Liver (tissue), 8 donors: ENCODE measurements at regions not wholly inside any gene's neighbourhood (a gene's known extent, or its start where the extent isn't known, plus 50 kb on each side); places are given as distances from the start of the nearest gene placed in this dataset.

ENCODE experiments used
- DNase-seq: peaks from one replicate; pipeline ENCODE4 v3.0.0-alpha.2; 2017; ENCODE audit warnings: low spot score
- H3K27ac ChIP-seq, 2 donors: one replicate each; pipeline ENCODE4 v1.7.0; 2013; ENCODE audit warnings: inconsistent platforms in 2 of 2, low read length in 2 of 2, control low read depth in 1 of 2, low read depth in 1 of 2, mild to moderate bottlenecking in 1 of 2
- H3K27me3 ChIP-seq, 4 donors: one replicate each; pipeline versions ENCODE4 v1.6.1 to v1.7.0; 2013; ENCODE audit warnings: low read length in 3 of 4, inconsistent platforms in 1 of 4, mild to moderate bottlenecking in 1 of 4, moderate library complexity in 1 of 4; ENCODE audit not compliant: control insufficient read depth in 4 of 4, insufficient read depth in 4 of 4
- H3K36me3 ChIP-seq, 4 donors: one replicate each; pipeline versions ENCODE4 v1.6.1 to v1.7.0; 2013; ENCODE audit warnings: low read length in 3 of 4, mild to moderate bottlenecking in 3 of 4, low read depth in 1 of 4, moderate library complexity in 1 of 4; ENCODE audit not compliant: control insufficient read depth in 4 of 4, insufficient read depth in 3 of 4
- H3K4me1 ChIP-seq, 4 donors: one replicate each; pipeline versions ENCODE4 v1.6.1 to v1.7.0; 2013; ENCODE audit warnings: low read length in 3 of 4, mild to moderate bottlenecking in 3 of 4, moderate library complexity in 1 of 4; ENCODE audit not compliant: control insufficient read depth in 4 of 4, insufficient read depth in 4 of 4
- H3K4me3 ChIP-seq, 3 donors: one replicate each; pipeline versions ENCODE4 v1.6.1 to v1.7.0; 2013; ENCODE audit warnings: low read length in 3 of 3, control low read depth in 1 of 3, low read depth in 1 of 3, mild to moderate bottlenecking in 1 of 3
- H3K9ac ChIP-seq, 2 donors: one replicate each; pipeline ENCODE4 v1.7.0; 2013; ENCODE audit warnings: low read length in 2 of 2, mild to moderate bottlenecking in 2 of 2, moderate library complexity in 2 of 2, control low read depth in 1 of 2, low read depth in 1 of 2
- H3K9me3 ChIP-seq, 4 donors: one replicate each; pipeline versions ENCODE4 v1.6.1 to v1.7.0; 2013; ENCODE audit warnings: low read length in 3 of 4; ENCODE audit not compliant: control insufficient read depth in 4 of 4
- EGR1 ChIP-seq, 2 donors: IDR thresholded peaks; 2 replicates each; pipeline ENCODE4 v1.6.1; 2016 to 2018; ENCODE audit warnings: antibody characterized with exemption in 2 of 2, low read depth in 2 of 2
- FOXA1 ChIP-seq: IDR thresholded peaks from 2 replicates; pipeline ENCODE4 v1.6.1; 2016; ENCODE audit warnings: antibody characterized with exemption
- FOXA2 ChIP-seq: IDR thresholded peaks from 2 replicates; pipeline ENCODE4 v1.6.1; 2016; ENCODE audit warnings: antibody characterized with exemption
- GABPA ChIP-seq, 2 donors: IDR thresholded peaks in 1 of 2; conservative IDR thresholded peaks in 1 of 2; 2 replicates each; pipeline ENCODE4 v1.6.1; 2016; ENCODE audit warnings: antibody characterized with exemption in 2 of 2, mild to moderate bottlenecking in 1 of 2, moderate library complexity in 1 of 2
- HNF4A ChIP-seq, 2 donors: conservative IDR thresholded peaks; 2 replicates each; pipeline ENCODE4 v1.6.1; 2016; ENCODE audit warnings: antibody characterized with exemption in 2 of 2, mild to moderate bottlenecking in 2 of 2
- NR2F2 ChIP-seq: IDR thresholded peaks from 2 replicates; pipeline ENCODE4 v1.6.1; 2016; ENCODE audit warnings: antibody characterized with exemption
- RAD21 ChIP-seq, 2 donors: IDR thresholded peaks; 2 replicates each; pipeline ENCODE4 v1.6.1; 2016; ENCODE audit warnings: antibody characterized with exemption in 2 of 2, mild to moderate bottlenecking in 2 of 2
- RXRA ChIP-seq, 2 donors: IDR thresholded peaks; 2 replicates each; pipeline ENCODE4 v1.6.1; 2017 to 2018; ENCODE audit warnings: antibody characterized with exemption in 2 of 2, mild to moderate bottlenecking in 1 of 2
- SP1 ChIP-seq: IDR thresholded peaks from 2 replicates; pipeline ENCODE4 v1.6.1; 2018; ENCODE audit warnings: antibody characterized with exemption, mild to moderate bottlenecking
- TAF1 ChIP-seq: conservative IDR thresholded peaks from 2 replicates; pipeline ENCODE4 v1.6.1; 2016; ENCODE audit warnings: antibody characterized with exemption, mild to moderate bottlenecking
- YY1 ChIP-seq: IDR thresholded peaks from 2 replicates; pipeline ENCODE4 v1.6.1; 2016; ENCODE audit warnings: antibody characterized with exemption, mild to moderate bottlenecking
- WGBS: extraction: QIAGEN DNeasy Blood & Tissue Kit; methylation state at CpG from one replicate; pipeline ENCODE4 v1.1.7; 2013; 5-methylcytosine and 5-hydroxymethylcytosine counted together
- TF ChIP-seq, protein P1 (sequence below): fragments of 150-350 bp; IDR thresholded peaks from 2 replicates; pipeline ENCODE4 v1.5.1; 2017; ENCODE audit warnings: improper control_type of control experiment, low read depth, low read length; ENCODE audit not compliant: missing input control
- TF ChIP-seq, protein P2 (sequence below): IDR thresholded peaks from 2 replicates; pipeline ENCODE4 v1.6.1; 2016; ENCODE audit warnings: antibody characterized with exemption
- TF ChIP-seq, protein P3 (sequence below): IDR thresholded peaks from 2 replicates; pipeline ENCODE4 v1.6.1; 2016; ENCODE audit warnings: antibody characterized with exemption, mild to moderate bottlenecking
- TF ChIP-seq, protein P4 (sequence below): IDR thresholded peaks from 2 replicates; pipeline ENCODE4 v1.6.1; 2016; ENCODE audit warnings: antibody characterized with exemption
- donor health status: healthy.
- donor health status: healthy.
- donor health status: healthy.
- donor health status: healthy.
- donor health status: healthy.

DNA sequence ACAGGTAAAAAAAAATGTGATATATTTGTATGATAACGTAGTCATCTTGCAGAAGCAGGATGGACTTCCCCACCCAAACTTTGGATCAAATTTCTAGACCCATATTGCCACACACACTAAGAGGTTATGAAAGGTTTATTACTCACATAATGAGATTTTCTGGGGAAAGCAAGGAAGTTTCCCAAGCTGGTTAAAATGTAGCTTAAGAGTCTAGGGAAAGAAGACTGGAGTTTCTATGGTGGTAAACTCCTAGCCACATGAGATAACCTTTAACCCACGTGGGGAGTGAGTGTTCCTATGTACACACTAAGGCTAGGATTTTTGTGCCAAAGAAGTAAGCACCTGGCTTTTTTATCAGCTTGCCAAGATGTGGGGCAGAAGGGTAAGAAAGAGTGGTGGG lies 335.7 kb upstream of the UBE2E3 start:
- Histone ChIP-seq H3K36me3 (no peaks in the 10 kb centered on the region), H3K27ac (no peak overlapping the region), H3K9me3 (no peaks in the 10 kb centered on the region), H3K4me1 (no peaks in the 10 kb centered on the region), H3K27me3 (no peaks in the 10 kb centered on the region), H3K9ac (no peak overlapping the region), H3K4me3 (no peak overlapping the region)
- WGBS: 53% methylated on average over 2 of the region's 2 CpGs
- DNase-seq: no peak
- TF ChIP-seq EGR1 (IDR thresholded peaks at IDR 0.05; ENCODE audit: low read depth in 2 of 2) (no peak), GABPA (IDR thresholded peaks at IDR 0.05 in 1 of 2, conservative IDR thresholded peaks at IDR 0.05 in 1 of 2) (no peak), RXRA (IDR thresholded peaks at IDR 0.05) (no peak), TAF1 (no peak), FOXA2 (no peak), FOXA1 (no peak)
- TF ChIP-seq, protein P1, sequence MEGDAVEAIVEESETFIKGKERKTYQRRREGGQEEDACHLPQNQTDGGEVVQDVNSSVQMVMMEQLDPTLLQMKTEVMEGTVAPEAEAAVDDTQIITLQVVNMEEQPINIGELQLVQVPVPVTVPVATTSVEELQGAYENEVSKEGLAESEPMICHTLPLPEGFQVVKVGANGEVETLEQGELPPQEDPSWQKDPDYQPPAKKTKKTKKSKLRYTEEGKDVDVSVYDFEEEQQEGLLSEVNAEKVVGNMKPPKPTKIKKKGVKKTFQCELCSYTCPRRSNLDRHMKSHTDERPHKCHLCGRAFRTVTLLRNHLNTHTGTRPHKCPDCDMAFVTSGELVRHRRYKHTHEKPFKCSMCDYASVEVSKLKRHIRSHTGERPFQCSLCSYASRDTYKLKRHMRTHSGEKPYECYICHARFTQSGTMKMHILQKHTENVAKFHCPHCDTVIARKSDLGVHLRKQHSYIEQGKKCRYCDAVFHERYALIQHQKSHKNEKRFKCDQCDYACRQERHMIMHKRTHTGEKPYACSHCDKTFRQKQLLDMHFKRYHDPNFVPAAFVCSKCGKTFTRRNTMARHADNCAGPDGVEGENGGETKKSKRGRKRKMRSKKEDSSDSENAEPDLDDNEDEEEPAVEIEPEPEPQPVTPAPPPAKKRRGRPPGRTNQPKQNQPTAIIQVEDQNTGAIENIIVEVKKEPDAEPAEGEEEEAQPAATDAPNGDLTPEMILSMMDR: no peak
- TF ChIP-seq, protein P2, sequence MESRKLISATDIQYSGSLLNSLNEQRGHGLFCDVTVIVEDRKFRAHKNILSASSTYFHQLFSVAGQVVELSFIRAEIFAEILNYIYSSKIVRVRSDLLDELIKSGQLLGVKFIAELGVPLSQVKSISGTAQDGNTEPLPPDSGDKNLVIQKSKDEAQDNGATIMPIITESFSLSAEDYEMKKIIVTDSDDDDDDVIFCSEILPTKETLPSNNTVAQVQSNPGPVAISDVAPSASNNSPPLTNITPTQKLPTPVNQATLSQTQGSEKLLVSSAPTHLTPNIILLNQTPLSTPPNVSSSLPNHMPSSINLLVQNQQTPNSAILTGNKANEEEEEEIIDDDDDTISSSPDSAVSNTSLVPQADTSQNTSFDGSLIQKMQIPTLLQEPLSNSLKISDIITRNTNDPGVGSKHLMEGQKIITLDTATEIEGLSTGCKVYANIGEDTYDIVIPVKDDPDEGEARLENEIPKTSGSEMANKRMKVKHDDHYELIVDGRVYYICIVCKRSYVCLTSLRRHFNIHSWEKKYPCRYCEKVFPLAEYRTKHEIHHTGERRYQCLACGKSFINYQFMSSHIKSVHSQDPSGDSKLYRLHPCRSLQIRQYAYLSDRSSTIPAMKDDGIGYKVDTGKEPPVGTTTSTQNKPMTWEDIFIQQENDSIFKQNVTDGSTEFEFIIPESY: no peak
- TF ChIP-seq, protein P3, sequence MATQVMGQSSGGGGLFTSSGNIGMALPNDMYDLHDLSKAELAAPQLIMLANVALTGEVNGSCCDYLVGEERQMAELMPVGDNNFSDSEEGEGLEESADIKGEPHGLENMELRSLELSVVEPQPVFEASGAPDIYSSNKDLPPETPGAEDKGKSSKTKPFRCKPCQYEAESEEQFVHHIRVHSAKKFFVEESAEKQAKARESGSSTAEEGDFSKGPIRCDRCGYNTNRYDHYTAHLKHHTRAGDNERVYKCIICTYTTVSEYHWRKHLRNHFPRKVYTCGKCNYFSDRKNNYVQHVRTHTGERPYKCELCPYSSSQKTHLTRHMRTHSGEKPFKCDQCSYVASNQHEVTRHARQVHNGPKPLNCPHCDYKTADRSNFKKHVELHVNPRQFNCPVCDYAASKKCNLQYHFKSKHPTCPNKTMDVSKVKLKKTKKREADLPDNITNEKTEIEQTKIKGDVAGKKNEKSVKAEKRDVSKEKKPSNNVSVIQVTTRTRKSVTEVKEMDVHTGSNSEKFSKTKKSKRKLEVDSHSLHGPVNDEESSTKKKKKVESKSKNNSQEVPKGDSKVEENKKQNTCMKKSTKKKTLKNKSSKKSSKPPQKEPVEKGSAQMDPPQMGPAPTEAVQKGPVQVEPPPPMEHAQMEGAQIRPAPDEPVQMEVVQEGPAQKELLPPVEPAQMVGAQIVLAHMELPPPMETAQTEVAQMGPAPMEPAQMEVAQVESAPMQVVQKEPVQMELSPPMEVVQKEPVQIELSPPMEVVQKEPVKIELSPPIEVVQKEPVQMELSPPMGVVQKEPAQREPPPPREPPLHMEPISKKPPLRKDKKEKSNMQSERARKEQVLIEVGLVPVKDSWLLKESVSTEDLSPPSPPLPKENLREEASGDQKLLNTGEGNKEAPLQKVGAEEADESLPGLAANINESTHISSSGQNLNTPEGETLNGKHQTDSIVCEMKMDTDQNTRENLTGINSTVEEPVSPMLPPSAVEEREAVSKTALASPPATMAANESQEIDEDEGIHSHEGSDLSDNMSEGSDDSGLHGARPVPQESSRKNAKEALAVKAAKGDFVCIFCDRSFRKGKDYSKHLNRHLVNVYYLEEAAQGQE: no peak

DNA sequence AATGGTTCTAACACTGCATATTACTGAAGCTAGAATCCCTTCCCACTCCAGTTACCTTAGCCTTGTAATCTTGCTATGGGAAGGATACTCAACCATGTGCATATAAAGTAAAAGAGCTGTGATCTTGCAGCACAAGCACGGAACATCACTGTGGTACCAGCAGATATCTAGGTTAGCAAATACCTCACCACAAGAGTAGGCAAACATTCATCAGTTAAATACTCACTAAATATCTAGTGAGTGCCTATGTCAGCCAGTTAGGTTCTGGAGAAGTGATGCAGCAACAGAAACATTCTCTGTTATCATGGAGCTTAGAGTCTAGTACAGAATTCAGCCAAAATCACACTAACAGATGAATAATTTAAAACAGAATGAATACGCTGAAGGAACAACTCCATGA lies 349.6 kb upstream of the UBE2E3 start:
- DNase-seq: no peak
- WGBS: 92% methylated on average over 2 of the region's 2 CpGs
- Histone ChIP-seq H3K9me3 (no peaks in the 10 kb centered on the region), H3K9ac (no peak overlapping the region), H3K27me3 (no peaks in the 10 kb centered on the region), H3K27ac (no peak overlapping the region), H3K36me3 (no peaks in the 10 kb centered on the region), H3K4me3 (no peak overlapping the region), H3K4me1 (no peaks in the 10 kb centered on the region)
- no peak for TF ChIP-seq HNF4A (conservative IDR thresholded peaks at IDR 0.05)
- TF ChIP-seq, protein P1: no peak
- no peak for TF ChIP-seq YY1
- TF ChIP-seq SP1: no peak
- TF ChIP-seq EGR1 (IDR thresholded peaks at IDR 0.05; ENCODE audit: low read depth in 2 of 2): no peak
- no peak for TF ChIP-seq NR2F2
- TF ChIP-seq, protein P3: no peak
- no peak for TF ChIP-seq RAD21 (IDR thresholded peaks at IDR 0.05)
- TF ChIP-seq, protein P4, sequence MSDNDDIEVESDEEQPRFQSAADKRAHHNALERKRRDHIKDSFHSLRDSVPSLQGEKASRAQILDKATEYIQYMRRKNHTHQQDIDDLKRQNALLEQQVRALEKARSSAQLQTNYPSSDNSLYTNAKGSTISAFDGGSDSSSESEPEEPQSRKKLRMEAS: no peak
- TF ChIP-seq TAF1: no peak
- no peak for TF ChIP-seq GABPA (IDR thresholded peaks at IDR 0.05 in 1 of 2, conservative IDR thresholded peaks at IDR 0.05 in 1 of 2)
